Inferior parietal cortex (tissue), 1 donor: ENCODE measurements at regions not wholly inside any gene's neighbourhood (a gene's known extent, or its start where the extent isn't known, plus 50 kb on each side); places are given as distances from the start of the nearest gene placed in this dataset.

Experiments used
- DNase-seq: peaks from one replicate; pipeline ENCODE4 v3.0.0-alpha.2; 2016; ENCODE audit errors: extremely low spot score

DNA sequence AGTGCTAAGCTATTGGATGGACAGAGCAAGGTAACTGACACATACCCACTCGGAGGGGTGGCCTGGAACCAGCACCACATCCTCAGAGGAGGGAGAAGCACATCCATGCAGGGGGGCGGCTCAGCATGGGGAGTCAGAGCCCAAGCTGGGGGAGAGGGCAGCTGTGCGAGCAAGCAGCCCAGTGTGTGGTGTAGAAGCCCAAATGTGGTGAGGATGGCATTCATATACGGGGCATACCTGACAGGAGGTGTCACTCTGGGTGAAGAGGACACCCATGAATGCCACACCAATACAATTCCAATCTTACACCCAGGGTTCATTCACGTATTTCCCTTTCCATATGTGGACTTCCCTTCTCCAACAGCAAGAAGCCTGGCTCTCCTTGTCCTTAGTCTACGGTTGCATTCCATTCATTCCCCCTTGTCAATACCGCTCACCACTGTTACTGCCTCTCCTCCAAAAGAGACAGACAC, 58.7 kb upstream of the ACAN start:
- DNase-seq = no peak

DNA sequence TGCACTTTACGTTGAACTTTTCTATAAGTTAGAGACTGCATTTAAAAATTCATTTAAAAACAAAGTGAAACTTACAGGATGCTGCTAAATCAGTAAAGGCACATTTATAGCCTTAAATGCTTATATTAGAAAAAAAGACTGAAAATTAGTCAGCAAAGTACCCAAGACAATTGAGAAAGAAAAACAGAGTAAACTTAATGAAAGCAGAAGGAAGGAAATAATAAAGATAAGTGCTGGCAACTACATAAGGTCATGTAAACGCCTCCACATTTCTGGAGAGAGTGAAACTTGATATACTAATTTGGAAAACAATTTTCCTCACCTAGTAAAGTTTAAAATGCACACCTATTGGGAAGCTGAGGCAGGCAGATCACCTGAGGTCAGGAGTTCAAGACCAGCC, 58.2 kb upstream of the ACAN start:
- no peak for DNase-seq

DNA sequence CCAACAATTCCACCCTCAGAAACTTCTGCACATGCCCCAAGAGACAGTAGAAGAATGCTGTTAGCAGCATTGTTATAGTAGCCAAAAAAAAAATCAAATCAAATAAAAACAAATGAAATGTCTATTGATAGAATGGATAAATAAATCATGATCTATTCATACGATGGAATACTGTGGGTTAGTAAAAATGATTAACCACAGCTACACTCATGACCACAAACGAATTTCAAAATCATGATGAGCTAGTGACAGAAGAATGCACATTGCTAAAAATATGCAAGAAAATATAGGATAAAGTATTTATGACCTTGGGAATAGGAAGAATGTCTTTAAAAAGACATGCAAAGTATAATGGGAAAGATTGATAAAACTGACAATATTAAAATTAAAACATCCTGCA, 57.5 kb upstream of the ACAN start:
- no peak for DNase-seq

DNA sequence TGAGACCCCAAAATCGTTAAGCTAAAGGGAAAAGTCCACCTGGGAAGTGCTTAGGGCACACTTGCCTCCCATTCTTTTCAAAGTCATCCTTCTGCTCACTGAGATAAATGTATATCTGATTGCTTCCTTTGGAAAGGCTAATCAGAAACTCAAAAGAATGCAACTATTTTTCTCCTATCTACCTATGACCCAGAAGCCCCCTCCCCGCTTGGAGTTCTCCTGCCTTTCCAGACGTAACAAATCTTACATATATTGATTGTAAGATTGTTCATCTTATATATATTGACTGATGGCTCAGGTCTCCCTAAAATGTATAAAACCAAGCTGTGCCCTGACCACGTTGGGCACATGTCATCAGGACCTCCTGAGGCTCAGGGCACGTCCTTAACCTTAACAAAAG, 56.8 kb upstream of the ACAN start:
- DNase-seq = no peak

DNA sequence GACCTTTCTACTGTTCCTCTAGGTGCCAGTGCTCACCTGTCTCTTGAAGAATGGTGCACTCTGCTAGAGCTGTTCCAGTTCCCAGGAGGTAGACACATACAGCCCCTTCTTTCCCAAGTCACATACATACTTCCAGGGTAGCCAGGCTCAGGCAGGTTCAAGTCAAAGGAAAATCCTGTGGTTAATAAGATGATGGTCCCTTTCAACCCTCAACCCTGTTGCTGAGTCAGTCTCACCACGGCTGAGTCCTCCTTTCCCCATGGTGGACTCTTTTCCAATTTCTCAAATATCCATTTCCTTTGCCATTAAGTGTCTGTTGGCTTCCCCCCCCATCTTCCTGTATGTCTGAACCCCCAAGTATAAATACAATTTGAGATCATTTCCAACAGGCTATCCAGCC, 56.1 kb upstream of the ACAN start:
- DNase-seq = no peak

DNA sequence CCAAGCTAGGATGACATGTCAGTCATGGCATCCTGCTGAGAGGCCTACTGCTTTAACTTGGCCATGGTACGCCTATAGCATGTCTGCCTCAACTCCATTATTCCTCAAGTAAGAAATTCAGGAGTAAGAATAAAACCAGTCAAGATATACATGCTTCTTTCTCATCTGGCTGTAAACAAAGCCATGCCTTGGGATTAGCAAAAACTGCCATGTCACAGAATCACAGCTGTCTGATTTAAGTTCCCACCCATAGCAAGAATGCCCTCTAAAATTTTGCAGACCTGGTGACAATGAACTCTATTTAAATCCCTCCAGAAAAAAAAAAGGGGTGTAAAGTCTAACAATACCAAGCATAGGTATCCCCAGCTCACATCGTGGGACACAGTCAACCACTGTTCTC, 55.6 kb upstream of the ACAN start:
- DNase-seq = no peak

DNA sequence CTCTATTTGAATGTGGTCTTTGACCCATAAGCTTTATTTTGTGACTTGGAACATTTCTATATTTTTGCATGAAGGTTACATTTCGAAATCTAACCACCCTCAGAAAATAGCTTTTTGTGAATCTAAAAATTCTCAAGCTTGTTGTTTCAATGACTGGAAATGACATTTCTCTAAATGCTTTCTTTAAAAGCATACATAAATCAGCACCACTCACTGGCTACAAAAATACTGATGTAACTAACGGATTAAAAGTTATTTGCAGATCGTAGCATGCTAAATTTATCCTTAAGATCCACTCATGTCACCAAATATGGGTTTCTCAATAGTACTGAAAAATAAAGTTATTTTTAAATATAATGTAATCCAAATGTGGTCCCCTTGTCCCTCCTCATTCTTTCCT, 55.2 kb upstream of the ACAN start:
- no peak for DNase-seq

DNA sequence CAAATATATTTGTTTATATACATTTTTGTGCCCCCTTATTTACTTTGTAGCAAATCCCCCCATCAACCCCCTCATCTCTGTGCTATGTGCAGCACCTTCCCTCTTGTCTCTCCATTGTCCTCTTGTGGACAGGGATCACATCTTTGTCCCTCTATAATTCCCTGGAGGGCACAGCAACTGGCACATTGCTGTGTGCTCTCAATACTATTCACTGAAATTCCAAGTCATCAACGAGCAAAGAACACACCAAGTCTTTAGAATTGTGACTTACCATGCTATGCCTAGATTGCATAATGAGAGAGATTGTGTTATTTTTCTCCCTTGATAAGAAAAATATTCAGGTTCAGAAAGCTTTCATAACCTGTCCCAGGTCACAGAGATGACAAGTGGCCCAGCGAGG, 54.6 kb upstream of the ACAN start:
- no peak for DNase-seq

DNA sequence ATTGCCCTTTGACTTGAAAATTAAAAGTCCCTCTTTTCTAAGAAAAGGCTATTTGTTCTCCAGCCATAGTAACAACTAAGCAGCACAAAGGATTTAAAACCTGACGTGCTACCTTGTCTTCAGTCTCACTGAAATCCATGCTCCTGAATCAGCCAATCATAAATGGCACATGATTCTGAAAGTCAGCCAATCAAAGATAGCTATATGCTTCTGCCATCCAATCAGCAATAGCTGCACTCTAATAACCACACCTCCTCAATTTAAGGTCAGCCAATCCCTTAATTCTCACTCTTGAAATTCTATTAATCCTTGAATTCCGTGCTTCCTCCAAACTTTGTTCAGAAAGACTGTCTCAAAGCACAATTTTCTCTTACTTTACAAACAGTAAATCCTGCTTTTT, 53.5 kb upstream of the ACAN start:
- DNase-seq = no peak

DNA sequence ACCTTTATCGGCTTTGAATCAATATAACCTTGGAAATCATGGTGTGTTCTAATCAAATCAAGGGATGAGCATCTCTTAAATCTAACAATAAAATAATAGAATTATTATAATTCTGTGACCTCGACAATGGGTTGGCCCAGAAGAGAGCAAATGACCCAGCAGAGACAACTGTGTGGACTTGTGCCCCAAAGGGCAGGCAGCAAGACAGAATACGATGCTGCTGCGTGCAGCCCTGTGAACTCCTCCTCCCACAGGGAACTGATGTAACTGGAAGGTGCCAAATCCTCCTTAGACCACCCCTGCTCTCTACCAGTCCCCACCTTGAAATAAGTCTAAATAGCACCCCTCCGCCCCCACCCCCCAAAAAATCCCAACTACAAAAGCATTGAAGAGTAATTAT, 50.7 kb upstream of the ACAN start:
- no peak for DNase-seq

DNA sequence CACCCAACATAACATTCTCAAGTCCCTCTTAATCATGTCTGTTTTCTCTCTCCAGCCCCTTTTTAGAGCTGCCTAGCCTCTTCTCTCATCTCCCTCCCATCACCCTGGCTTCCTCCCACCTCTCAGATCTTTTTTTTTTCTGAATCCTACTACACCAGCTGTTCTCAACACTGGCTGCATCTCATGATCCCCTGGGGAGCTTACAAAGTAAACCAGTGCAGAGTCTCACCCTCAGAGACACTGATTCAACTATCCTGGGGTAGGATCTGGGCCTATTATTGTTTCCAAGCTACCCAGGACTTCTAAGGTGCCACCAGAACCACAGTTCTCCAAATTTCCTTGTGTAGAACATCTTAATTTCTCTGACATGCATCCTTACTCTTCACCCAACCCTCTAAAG, 50.3 kb upstream of the ACAN start:
- no peak for DNase-seq
